Coronary artery (tissue), 2 donors: ENCODE measurements at regions not wholly inside any gene's neighbourhood (a gene's known extent, or its start where the extent isn't known, plus 50 kb on each side); places are given as distances from the start of the nearest gene placed in this dataset.

ENCODE experiments used
- DNase-seq: peaks from one replicate; pipeline ENCODE4 v3.0.0-alpha.2; 2017; ENCODE audit warnings: low spot score
- H3K27ac ChIP-seq, 2 donors: fragments of 200-600 bp; sonication (generic); one replicate each; pipeline ENCODE4 v1.5.1; 2016 to 2019
- H3K4me3 ChIP-seq: fragments of 200-600 bp; sonication (generic); 2 replicates; pipeline ENCODE4 v1.5.1; 2016; ENCODE audit warnings: mild to moderate bottlenecking, moderate library complexity
- CTCF ChIP-seq: fragments of 200-600 bp; sonication (generic); IDR thresholded peaks from one replicate; pipeline ENCODE4 v1.5.1; 2019; ENCODE audit warnings: antibody characterized with exemption

DNA sequence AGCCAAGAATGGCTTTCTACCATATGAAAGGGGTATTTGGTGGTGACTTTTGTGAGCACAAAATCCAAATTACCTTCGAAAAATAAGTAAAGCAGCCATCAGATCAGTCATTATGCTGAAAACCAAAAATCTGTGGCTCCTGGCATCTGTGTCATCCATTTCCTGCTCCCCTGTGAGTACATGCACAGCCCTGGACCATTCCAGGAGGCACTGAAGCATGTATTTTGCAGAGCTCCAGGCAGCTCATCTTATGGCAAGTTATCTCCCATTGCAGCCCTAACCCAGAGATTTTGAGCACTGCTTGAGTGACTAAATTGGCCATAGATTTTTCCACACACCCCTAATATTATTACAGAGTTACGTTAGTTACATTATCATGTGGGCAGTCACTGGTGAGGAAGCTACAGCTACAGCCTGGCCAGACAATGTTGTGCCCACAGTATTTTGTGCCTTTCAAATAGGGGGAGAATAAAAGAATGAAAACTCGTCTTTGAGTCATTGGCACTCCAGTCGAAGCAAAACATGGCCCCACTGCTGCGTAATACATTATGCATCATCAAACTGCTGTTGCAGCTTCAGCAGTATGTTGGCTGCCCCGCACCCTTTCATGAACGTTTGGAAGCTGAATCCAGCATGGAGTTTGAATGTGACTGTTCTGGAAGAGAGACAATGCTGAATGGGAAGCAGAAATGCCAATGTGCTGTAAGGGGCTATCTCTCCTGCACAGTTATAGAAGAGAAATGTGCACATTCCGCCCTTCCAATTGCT is 702.2 kb downstream of the RNF144A start:
- Histone ChIP-seq H3K4me3 (no peak overlapping the region), H3K27ac (no peak overlapping the region)
- TF ChIP-seq CTCF = no peak
- DNase-seq = no peak

DNA sequence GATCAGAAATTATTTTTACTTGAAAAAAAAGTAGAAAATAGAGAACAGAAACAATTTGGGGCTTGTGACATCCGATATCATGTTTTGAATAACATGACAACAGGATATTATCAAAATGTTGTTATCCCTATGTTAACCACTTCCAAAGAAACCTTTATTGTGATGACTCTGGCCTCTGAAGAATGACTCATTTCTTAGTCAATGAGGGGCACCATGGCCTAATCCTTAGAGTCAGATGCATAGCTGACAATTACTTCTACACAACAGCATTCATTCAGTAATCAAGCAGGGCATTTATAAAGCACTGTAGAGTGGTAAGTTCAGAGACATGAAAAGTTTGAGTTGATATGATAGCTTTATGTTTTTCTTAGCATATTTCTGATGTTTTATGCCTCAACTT is 703.0 kb downstream of the RNF144A start:
- no peak for DNase-seq
- no peak for TF ChIP-seq CTCF
- H3K27ac ChIP-seq = no peak overlapping the region
- H3K4me3 ChIP-seq = no peak overlapping the region

DNA sequence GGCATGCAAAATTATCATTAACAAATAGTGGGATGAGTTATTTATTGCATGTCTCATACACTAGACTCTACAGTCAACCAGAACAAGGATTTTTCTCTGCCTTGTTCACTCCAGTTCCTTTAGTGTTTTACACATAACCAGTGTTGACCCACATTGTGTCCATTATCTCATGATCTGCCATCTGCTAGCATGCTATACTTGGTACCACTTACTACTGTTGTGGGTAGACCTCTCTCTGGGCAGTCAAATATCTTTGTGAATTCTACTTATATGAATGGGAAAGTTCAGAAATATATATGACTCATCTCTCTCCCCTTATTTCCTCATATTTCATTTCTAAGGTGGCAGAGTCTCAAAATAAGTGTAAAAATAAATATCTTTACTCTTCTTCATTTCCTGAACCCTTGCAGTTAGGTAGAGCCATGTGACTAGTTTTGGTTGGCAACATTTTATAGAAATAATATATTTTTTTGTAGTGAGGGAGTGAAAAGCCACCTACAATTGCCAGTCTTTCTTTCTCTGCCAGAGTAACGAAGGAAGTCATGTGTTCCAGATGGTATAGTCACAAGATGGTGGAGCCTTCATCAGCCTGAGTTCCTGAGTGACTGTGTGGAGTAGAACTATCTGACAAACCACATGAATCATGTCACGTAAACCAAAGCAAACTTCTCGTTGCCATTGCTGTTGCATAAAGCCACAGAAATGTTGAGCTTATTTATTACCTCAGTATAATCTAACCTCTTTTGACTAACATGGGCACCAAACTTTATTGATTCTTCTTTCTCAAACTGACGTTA is 704.0 kb downstream of the RNF144A start:
- Histone ChIP-seq H3K27ac (no peak overlapping the region), H3K4me3 (no peak overlapping the region)
- no peak for TF ChIP-seq CTCF
- no peak for DNase-seq

- H3K27ac ChIP-seq = no peak overlapping the region
- no peak for TF ChIP-seq CTCF
- H3K4me3 ChIP-seq = no peak overlapping the region
- no peak for DNase-seq
Observed at GRCh38 chr2:7625392-7626138, 708.4 kb downstream of the RNF144A start.

GRCh38 chr2:7626139-7626537 is 708.9 kb downstream of the RNF144A start:
- TF ChIP-seq CTCF = no peak
- DNase-seq = no peak
- Histone ChIP-seq H3K27ac (no peak overlapping the region), H3K4me3 (no peak overlapping the region)

- Histone ChIP-seq H3K27ac (no peak overlapping the region), H3K4me3 (no peak overlapping the region)
- DNase-seq = no peak
- no peak for TF ChIP-seq CTCF
Observed at GRCh38 chr2:7627583-7627982, 710.4 kb downstream of the RNF144A start.
